NB4 (cell line): ENCODE measurements at regions not wholly inside any gene's neighbourhood (a gene's known extent, or its start where the extent isn't known, plus 50 kb on each side); places are given as distances from the start of the nearest gene placed in this dataset.

Source experiments
- DNase-seq: peaks from one replicate; pipeline ENCODE4 v3.0.0; 2010; ENCODE audit warnings: low read depth
- H3K4me3 ChIP-seq: one replicate; pipeline ENCODE4 v1.5.1; 2011; ENCODE audit warnings: mild to moderate bottlenecking, low read depth, low read length, moderate library complexity
- CTCF ChIP-seq: IDR thresholded peaks from one replicate; pipeline ENCODE4 v1.5.1; 2012; ENCODE audit warnings: low read depth, low read length
- MAX ChIP-seq: IDR thresholded peaks from 2 replicates; pipeline ENCODE4 v1.6.1; 2011; ENCODE audit warnings: low read depth, low read length
- MYC ChIP-seq: IDR thresholded peaks from 2 replicates; pipeline ENCODE4 v1.6.1; 2011; ENCODE audit warnings: low read depth, low read length
- POLR2A ChIP-seq: IDR thresholded peaks from 2 replicates; pipeline ENCODE4 v1.6.1; 2011; ENCODE audit warnings: mild to moderate bottlenecking; ENCODE audit not compliant: insufficient read length; ENCODE audit errors: extremely low read depth

- no peak for TF ChIP-seq MAX
- no peak overlapping the region for H3K4me3 ChIP-seq
- no peak for DNase-seq
Measured at GRCh38 chr1:5165762-5166161, 511.4 kb downstream of the AJAP1 start.

- TF ChIP-seq MYC = no peak
- no peak for TF ChIP-seq POLR2A
- no peak for TF ChIP-seq MAX
- no peak for TF ChIP-seq CTCF
- no peak overlapping the region for H3K4me3 ChIP-seq
- no peak for DNase-seq
Measured at GRCh38 chr1:5164158-5164557, 509.7 kb downstream of the AJAP1 start.

- H3K4me3 ChIP-seq = no peak overlapping the region
- TF ChIP-seq CTCF = no peak
- no peak for TF ChIP-seq POLR2A
- TF ChIP-seq MAX = no peak
- TF ChIP-seq MYC = no peak
- no peak for DNase-seq
Measured at GRCh38 chr1:5161372-5161771, 507.0 kb downstream of the AJAP1 start.

GRCh38 chr1:5157175-5157574, 502.8 kb downstream of the AJAP1 start:
- no peak overlapping the region for H3K4me3 ChIP-seq
- TF ChIP-seq POLR2A = no peak
- DNase-seq = no peak

GRCh38 chr1:5156416-5157120, 502.2 kb downstream of the AJAP1 start:
- DNase-seq = no peak
- no peak overlapping the region for H3K4me3 ChIP-seq
- TF ChIP-seq MAX (no peak), MYC (no peak), POLR2A (no peak), CTCF (no peak)

- no peak overlapping the region for H3K4me3 ChIP-seq
- DNase-seq = no peak
- TF ChIP-seq MAX (no peak), POLR2A (no peak), MYC (no peak), CTCF (no peak)
Measured at GRCh38 chr1:5151511-5151910, 497.1 kb downstream of the AJAP1 start.

- H3K4me3 ChIP-seq = no peak overlapping the region
- DNase-seq = no peak
- TF ChIP-seq POLR2A (no peak), MYC (no peak), MAX (no peak), CTCF (no peak)
Measured at GRCh38 chr1:5150191-5150590, 495.8 kb downstream of the AJAP1 start.
